SJSA1 (cell line): ENCODE measurements at regions not wholly inside any gene's neighbourhood (a gene's known extent, or its start where the extent isn't known, plus 50 kb on each side); places are given as distances from the start of the nearest gene placed in this dataset.

Experiments
- DNase-seq, 2 experiments: peaks; one replicate each; pipeline ENCODE4 v3.0.0-alpha.2; 2015 to 2020; ENCODE audit warnings: low spot score in 2 of 2, low read depth in 1 of 2
- H3K27ac ChIP-seq: fragments of 250-450 bp; sonication (Bioruptor Pico); 2 replicates; pipeline ENCODE4 v1.5.1; 2020; ENCODE audit warnings: mild to moderate bottlenecking, moderate library complexity
- H3K27me3 ChIP-seq: fragments of 250-450 bp; sonication (Bioruptor Pico); replicated peaks from 2 replicates; pipeline ENCODE4 v1.5.1; 2020; ENCODE audit warnings: mild to moderate bottlenecking, moderate library complexity
- H3K36me3 ChIP-seq: fragments of 250-450 bp; sonication (Bioruptor Pico); 2 replicates; pipeline ENCODE4 v1.5.1; 2020; ENCODE audit warnings: mild to moderate bottlenecking
- H3K4me1 ChIP-seq: fragments of 250-450 bp; sonication (Bioruptor Pico); replicated peaks from 2 replicates; pipeline ENCODE4 v1.6.1; 2021; ENCODE audit warnings: mild to moderate bottlenecking
- H3K4me3 ChIP-seq: fragments of 250-450 bp; sonication (Bioruptor Pico); 2 replicates; pipeline ENCODE4 v1.5.1; 2020; ENCODE audit warnings: mild to moderate bottlenecking
- H3K9me3 ChIP-seq: fragments of 250-450 bp; sonication (Bioruptor Pico); replicated peaks from 2 replicates; pipeline ENCODE4 v1.5.1; 2020; ENCODE audit warnings: mild to moderate bottlenecking

GRCh38 chr2:156673981-156674380 is 237.8 kb downstream of the GPD2 start:
- Histone ChIP-seq H3K4me3 (no peak overlapping the region), H3K27me3 (0 out of 2 replicates have a peak, but pooled peaks cover 5% of the 10 kb centered on the region)
- no peak for DNase-seq

GRCh38 chr2:156675896-156676295 is 239.7 kb downstream of the GPD2 start:
- Histone ChIP-seq H3K4me3 (no peak overlapping the region), H3K4me1 (no peaks in the 10 kb centered on the region), H3K9me3 (no peaks in the 10 kb centered on the region), H3K27ac (no peak overlapping the region), H3K27me3 (0 out of 2 replicates have a peak, but pooled peaks cover 5% of the 10 kb centered on the region), H3K36me3 (no peaks in the 10 kb centered on the region)
- no peak for DNase-seq

More at GRCh38 chr2:156673981-156674380, 237.8 kb downstream of the GPD2 start:
- Histone ChIP-seq H3K36me3 (no peaks in the 10 kb centered on the region), H3K4me1 (no peaks in the 10 kb centered on the region), H3K9me3 (no peaks in the 10 kb centered on the region), H3K27ac (no peak overlapping the region)

GRCh38 chr2:156679820-156680219 is 243.6 kb downstream of the GPD2 start:
- H3K4me3 ChIP-seq = no peak overlapping the region
- H3K27me3 ChIP-seq = peaks cover 8% of the 10 kb centered on the region; the same call in 1 of the 2 replicates
- no peaks in the 10 kb centered on the region for H3K36me3 ChIP-seq
- no peak overlapping the region for H3K27ac ChIP-seq
- no peaks in the 10 kb centered on the region for H3K4me1 ChIP-seq
- DNase-seq = no peak
- H3K9me3 ChIP-seq = no peaks in the 10 kb centered on the region

GRCh38 chr2:156680266-156680665 is 244.1 kb downstream of the GPD2 start:
- DNase-seq = no peak
- Histone ChIP-seq H3K9me3 (no peaks in the 10 kb centered on the region), H3K27me3 (peaks cover 8% of the 10 kb centered on the region; the same call in 1 of the 2 replicates), H3K36me3 (no peaks in the 10 kb centered on the region), H3K27ac (no peak overlapping the region), H3K4me1 (no peaks in the 10 kb centered on the region), H3K4me3 (no peak overlapping the region)

- H3K36me3 ChIP-seq = no peaks in the 10 kb centered on the region
- H3K4me3 ChIP-seq = no peak overlapping the region
- no peaks in the 10 kb centered on the region for H3K9me3 ChIP-seq
- no peaks in the 10 kb centered on the region for H3K4me1 ChIP-seq
- no peaks in the 10 kb centered on the region; the same call in 1 of the 2 replicates for H3K27me3 ChIP-seq
- no peak overlapping the region for H3K27ac ChIP-seq
- DNase-seq = no peak
These were observed 250.9 kb downstream of the GPD2 start for GRCh38 chr2:156687126-156687525.

GRCh38 chr2:156687715-156688114 is 251.5 kb downstream of the GPD2 start:
- no peaks in the 10 kb centered on the region for H3K36me3 ChIP-seq
- H3K4me3 ChIP-seq = no peak overlapping the region
- no peaks in the 10 kb centered on the region for H3K9me3 ChIP-seq
- no peaks in the 10 kb centered on the region; the same call in 1 of the 2 replicates for H3K27me3 ChIP-seq
- DNase-seq = no peak
- H3K4me1 ChIP-seq = no peaks in the 10 kb centered on the region
- no peak overlapping the region for H3K27ac ChIP-seq

- Histone ChIP-seq H3K36me3 (no peaks in the 10 kb centered on the region), H3K27me3 (no peaks in the 10 kb centered on the region), H3K9me3 (no peaks in the 10 kb centered on the region), H3K4me1 (no peaks in the 10 kb centered on the region), H3K4me3 (no peak overlapping the region), H3K27ac (no peak overlapping the region)
- DNase-seq = no peak
These were observed 253.8 kb downstream of the GPD2 start for GRCh38 chr2:156689939-156690338.

GRCh38 chr2:156691014-156691413 is 254.8 kb downstream of the GPD2 start:
- Histone ChIP-seq H3K36me3 (no peaks in the 10 kb centered on the region; the same call in 1 of the 2 replicates), H3K4me3 (no peak overlapping the region), H3K4me1 (no peaks in the 10 kb centered on the region), H3K27me3 (no peaks in the 10 kb centered on the region), H3K27ac (no peak overlapping the region), H3K9me3 (no peaks in the 10 kb centered on the region)
- no peak for DNase-seq

GRCh38 chr2:156695020-156695419 is 258.8 kb downstream of the GPD2 start:
- H3K27me3 ChIP-seq = no peaks in the 10 kb centered on the region
- H3K4me1 ChIP-seq = no peaks in the 10 kb centered on the region
- no peak overlapping the region for H3K4me3 ChIP-seq
- no peaks in the 10 kb centered on the region for H3K9me3 ChIP-seq
- no peak overlapping the region for H3K27ac ChIP-seq
- DNase-seq = no peak
- no peaks in the 10 kb centered on the region; the same call in 1 of the 2 replicates for H3K36me3 ChIP-seq

GRCh38 chr2:156695595-156695994 is 259.4 kb downstream of the GPD2 start:
- H3K36me3 ChIP-seq = no peaks in the 10 kb centered on the region; the same call in 1 of the 2 replicates
- H3K9me3 ChIP-seq = no peaks in the 10 kb centered on the region
- H3K27me3 ChIP-seq = no peaks in the 10 kb centered on the region
- no peak overlapping the region for H3K27ac ChIP-seq
- no peaks in the 10 kb centered on the region for H3K4me1 ChIP-seq
- no peak for DNase-seq
- no peak overlapping the region for H3K4me3 ChIP-seq

- DNase-seq = no peak
- H3K27me3 ChIP-seq = no peaks in the 10 kb centered on the region
- no peaks in the 10 kb centered on the region; the same call in 1 of the 2 replicates for H3K36me3 ChIP-seq
- no peaks in the 10 kb centered on the region for H3K4me1 ChIP-seq
- no peaks in the 10 kb centered on the region for H3K9me3 ChIP-seq
- no peak overlapping the region for H3K27ac ChIP-seq
- H3K4me3 ChIP-seq = no peak overlapping the region
These were observed 261.7 kb downstream of the GPD2 start for GRCh38 chr2:156697906-156698305.

- no peaks in the 10 kb centered on the region; the same call in 1 of the 2 replicates for H3K36me3 ChIP-seq
- H3K4me1 ChIP-seq = no peaks in the 10 kb centered on the region
- no peaks in the 10 kb centered on the region for H3K27me3 ChIP-seq
- no peak overlapping the region for H3K27ac ChIP-seq
- DNase-seq = no peak
- no peak overlapping the region for H3K4me3 ChIP-seq
- no peaks in the 10 kb centered on the region for H3K9me3 ChIP-seq
These were observed 264.5 kb downstream of the GPD2 start for GRCh38 chr2:156700681-156701080.

- Histone ChIP-seq H3K27ac (no peak overlapping the region), H3K36me3 (no peaks in the 10 kb centered on the region), H3K27me3 (no peaks in the 10 kb centered on the region), H3K9me3 (no peaks in the 10 kb centered on the region), H3K4me3 (no peak overlapping the region), H3K4me1 (no peaks in the 10 kb centered on the region)
- no peak for DNase-seq
These were observed 266.4 kb downstream of the GPD2 start for GRCh38 chr2:156702541-156702940.

GRCh38 chr2:156703642-156704041 is 267.5 kb downstream of the GPD2 start:
- Histone ChIP-seq H3K27ac (no peak overlapping the region), H3K36me3 (no peaks in the 10 kb centered on the region)

GRCh38 chr2:156704132-156704531 is 268.0 kb downstream of the GPD2 start:
- Histone ChIP-seq H3K36me3 (no peaks in the 10 kb centered on the region), H3K27ac (no peak overlapping the region), H3K27me3 (no peaks in the 10 kb centered on the region), H3K4me3 (no peak overlapping the region), H3K4me1 (no peaks in the 10 kb centered on the region), H3K9me3 (no peaks in the 10 kb centered on the region)
- DNase-seq = no peak

More at GRCh38 chr2:156703642-156704041, 267.5 kb downstream of the GPD2 start:
- H3K4me3 ChIP-seq = no peak overlapping the region
- no peaks in the 10 kb centered on the region for H3K9me3 ChIP-seq
- H3K27me3 ChIP-seq = no peaks in the 10 kb centered on the region
- no peaks in the 10 kb centered on the region for H3K4me1 ChIP-seq
- no peak for DNase-seq
